ENCODE measurements at regions not wholly inside any gene's neighbourhood (a gene's known extent, or its start where the extent isn't known, plus 50 kb on each side); places are given as distances from the start of the nearest gene placed in this dataset.
"Not testable (repeated sequence)": the region's sequence is repeated elsewhere in the genome, so short reads cannot be mapped to it uniquely, and the experiment has no call there.

DNA sequence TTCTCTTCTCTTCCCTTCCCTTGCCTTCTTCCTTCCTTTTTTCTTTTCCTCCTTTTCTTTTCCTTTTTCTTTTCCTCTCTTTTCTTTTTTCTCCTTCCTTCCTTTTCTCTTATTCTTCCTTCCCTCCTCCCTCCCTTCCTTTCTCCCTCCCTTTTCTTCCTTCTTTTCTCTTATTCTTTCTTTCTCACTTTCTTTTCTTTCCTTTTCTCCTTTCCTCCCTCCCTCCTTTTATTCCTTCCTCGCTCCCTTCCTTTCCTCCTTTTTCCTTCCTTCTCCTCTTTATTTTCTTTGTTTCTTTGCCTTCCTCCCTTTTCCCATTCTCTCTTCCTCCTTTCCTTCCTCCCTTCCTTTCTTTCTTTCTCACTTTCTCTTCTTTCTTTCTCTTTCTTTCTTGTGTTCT, 146.1 kb downstream of the ZNF92 start:
- not testable (repeated sequence) for DNase-seq

DNA sequence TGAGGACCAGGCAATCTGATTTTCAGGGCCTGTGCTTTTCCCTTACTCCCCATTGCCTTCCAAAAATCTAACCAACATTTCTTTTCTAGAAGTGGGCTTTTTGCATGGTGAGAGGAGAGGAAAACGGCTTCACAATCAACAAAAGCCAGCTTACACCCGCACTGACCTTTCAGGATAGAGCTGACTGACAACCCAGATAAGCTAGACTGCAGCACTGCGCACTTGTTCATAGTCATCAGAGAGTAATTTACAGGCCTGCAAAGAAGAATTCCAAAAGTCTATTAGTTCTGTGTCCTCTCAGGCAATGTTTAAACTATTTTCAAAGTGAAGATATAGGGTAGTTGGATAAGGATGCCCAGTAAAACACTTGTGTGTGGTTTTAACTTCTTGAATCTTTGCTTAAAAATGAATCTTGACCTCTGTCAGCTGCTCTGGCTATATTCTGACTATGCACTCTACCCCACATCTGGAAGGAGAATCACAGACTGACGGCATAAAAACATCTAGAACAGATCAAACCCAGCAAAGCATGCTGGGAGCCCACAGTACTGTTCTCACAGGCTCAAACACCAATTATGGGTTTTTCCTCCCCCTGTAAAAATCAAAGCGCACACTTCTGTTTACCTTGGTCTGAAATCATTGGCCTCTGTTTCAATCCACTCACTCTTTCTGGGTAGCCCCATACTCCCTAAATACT, 172.0 kb downstream of the ZNF92 start:
- not testable (repeated sequence) for DNase-seq

DNA sequence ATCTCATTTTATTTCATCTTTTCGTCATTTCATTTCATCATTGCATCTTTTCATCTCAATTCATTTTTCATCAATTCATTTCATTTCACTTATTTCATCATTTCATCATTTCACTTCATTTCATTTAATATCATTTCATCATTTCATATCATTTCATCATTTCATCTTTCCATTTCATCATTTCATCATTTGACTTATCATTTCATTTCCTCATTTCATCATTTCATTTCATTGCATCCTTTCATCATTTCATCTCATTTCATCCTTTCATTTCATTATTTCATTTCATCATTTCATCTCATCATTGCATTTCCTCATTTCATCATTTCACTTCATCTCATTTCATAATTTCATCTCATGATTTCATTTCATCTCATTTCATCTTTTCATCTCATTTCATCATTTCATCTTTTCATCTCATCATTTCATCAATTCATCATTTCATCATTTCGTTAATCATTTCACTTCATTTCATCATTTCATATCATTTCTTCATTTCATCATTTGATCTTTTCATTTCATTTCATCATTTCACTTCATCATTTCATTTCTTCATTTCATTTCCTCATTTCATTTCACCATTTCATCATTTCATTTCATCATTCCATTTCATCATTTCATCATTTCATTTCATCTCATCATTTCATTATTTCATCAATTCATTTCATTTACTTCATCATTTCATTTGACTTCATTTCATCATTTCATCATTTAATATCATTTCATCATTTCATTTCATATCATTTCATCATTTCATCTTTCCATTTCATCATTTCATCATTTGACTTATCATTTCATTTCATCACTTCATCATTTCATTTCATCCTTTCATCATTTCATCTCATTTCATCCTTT, 176.2 kb downstream of the ZNF92 start:
- not testable (repeated sequence) for DNase-seq

DNA sequence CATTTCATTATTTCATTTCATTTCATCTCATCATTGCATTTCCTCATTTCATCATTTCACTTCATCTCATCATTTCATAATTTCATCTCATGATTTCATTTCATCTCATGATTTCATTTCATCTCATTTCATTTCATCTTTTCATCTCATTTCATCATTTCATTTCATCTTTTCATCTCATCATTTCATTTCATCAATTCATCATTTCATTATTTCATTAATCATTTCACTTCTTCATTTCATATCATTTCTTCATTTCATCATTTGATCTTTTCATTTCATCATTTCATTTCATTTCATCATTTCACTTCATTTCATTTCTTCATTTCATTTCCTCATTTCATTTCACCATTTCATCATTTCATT, 176.8 kb downstream of the ZNF92 start:
- DNase-seq, result not testable (repeated sequence)

DNA sequence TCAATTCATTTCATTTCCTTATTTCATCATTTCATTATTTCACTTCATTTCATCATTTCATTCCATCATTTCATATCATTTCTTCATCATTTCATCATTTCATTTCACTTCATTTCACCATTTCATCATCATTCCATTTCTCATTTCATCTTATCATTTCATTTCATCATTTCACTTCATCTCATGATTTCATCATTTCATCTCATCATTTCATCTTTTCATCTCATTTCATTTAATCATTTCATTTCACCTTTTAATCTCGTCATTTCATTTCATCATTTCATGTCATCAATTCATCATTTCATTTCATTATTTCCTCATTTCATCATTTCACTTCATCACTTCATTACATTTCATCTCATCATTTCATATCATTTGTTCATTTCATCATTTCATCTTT, 177.4 kb downstream of the ZNF92 start:
- not testable (repeated sequence) for DNase-seq

DNA sequence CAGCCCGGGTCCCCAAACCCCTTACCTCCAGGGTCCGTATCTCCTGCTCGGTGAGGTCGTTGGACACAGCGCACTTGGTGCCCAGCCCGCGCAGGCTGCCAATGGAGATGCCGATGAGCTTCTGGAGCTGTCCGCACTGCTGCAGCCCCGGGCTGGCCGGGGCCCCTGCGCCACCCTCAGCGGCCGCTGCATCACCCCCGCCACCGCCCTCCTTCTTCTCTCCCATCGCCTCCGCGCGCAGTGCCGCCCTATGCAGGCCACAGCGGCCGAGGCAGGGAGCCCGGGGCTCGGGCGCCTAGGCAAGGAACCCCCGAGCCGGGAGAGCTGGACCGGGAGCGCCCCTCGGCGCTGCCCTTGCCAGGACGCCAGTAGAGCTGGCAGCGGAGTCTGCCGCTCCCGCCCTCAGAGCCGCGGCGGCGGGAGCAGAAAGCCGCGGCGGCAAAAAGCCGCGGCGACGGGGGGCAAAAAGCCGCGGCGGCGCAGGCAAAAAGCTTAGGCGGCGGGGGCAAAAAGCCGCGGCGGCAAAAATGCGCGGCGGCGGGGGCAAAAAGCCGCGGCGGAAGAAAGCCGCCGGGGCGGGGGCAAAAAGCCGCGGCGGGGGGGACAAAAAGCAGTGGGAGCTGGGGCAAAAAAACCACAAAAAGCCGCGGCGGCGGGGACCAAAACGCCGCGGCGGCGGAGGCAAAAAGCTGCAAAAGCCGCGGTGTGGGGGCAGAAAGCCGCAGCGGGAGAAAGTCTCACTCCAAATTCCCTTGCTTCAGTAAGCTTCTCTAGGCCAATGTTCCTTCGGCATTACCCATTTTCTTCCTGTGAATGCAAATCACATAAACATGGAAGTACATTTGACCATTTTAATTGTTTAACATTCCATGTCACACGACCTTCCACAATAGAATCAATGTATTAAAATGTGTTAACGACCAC, 181.2 kb downstream of the ZNF92 start:
- DNase-seq, result not testable (repeated sequence)

DNA sequence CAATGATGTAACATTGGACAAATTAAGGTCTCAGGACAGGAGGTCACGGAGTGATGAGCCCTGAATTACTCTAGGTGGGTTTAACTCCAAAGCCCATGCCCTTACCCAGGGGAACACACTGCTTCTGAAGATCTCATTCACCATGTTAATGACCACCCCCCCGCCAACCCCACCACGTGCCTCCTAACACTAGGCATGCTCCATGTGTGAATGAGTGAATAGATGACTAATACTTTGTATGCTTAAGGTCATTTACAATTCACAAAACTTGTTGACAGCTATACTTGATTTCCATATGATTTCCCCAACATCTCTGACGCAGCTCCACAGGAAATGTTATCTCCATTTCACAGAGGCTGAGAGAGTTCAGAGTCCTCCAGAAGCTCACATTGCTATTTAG, 184.9 kb downstream of the ZNF92 start:
- not testable (repeated sequence) for DNase-seq

DNA sequence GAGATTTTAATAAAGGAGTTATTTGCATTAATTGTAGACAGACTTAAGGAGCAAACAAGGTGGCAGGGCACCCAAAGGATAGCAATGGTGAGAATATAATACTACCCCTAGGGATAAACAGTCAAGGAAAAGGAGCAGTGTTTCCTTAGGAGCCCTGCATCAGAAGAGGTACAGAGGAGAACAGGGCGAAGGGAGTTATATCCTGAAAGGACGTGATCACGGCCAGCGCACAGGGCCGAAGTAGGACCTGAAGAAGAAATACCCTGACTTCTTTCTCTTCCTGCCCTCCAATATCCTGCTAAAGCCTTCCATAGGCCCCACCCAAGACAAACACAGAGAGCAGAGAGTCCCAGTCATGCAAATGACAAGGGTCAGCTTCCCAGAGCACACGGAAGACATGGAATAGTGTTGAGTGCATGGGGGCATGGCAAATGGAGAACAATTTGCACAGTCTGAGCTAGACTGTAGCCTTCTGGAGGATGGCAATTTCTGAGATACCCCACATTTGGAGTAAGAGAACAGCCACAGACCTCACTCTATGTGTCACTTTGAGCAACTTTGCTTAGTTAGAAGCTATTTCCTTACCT, 188.2 kb downstream of the ZNF92 start:
- not testable (repeated sequence) for DNase-seq

DNA sequence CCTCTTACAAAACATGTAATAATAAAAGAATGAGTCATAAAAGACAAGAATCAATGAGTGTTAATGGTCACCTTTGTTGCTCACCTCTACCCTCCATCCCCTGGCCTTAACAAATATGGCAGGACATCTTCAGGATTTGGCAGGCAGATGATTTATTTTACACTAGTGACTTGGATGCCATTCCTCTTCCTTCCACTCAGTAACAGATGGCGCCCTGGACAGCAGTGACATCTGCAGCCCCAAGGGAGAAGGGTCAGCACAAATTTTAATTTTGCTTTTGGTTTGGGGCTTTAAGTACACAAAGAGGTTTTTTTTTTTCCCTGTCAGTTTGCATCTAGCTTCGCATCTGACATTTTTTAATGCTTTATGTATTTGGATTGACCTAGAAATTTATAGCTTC, 188.9 kb downstream of the ZNF92 start:
- DNase-seq, result not testable (repeated sequence)

DNA sequence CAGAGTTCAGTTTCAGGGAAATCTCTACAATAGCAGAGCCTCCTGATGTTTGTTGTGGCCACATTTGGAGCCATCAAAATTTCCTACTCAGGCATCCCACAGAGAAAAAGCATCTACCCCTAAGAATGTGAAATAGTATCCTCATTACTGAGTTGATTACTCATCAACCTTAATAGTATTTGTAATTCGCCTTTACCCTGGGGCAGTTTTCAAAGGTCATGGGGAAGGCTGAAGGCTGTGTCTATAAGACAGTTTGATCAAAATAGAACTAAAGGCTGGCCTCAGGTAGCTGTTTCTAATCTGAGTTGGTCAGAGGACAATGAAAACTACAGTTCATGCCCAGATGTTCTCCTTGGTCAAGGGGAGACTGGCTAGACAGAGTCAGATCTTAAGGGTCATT, 189.7 kb downstream of the ZNF92 start:
- not testable (repeated sequence) for DNase-seq

DNA sequence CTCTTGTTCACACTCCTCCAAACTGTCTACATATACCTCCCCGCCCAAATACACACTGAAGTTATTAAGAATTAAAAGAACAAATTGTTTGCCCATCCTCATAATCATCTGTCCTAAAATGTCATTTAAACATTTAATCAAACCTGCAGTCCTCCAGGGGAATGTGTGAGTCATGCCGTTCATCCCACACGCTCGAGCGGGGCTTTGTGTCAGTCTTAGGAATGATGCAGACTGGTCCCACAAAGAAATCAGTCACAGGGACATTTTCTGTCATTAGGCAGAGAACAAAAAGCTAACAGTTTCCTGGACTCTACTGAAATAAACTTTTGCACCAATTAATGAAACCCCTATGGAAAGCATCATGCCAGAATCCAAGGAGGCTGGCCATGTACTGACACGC, 194.6 kb downstream of the ZNF92 start:
- DNase-seq, result not testable (repeated sequence)

DNA sequence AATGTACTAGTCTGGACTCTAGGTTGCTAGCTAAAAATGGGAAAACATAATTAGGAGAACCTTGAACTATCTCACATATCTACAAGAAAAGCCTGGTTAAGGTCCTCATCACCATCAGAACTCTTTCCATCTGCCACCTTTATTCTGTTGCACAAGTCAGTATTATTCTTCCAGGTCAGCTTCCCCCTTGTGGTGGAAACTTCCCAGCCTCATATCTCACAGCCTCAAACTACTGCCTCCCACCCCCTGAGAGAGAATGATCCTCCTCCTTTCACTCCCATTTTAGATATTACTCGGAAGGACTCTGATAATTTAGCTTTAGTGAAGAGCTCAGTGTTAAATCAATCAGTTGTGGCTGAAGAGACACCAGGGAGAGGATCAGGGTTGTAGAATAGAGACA, 197.3 kb downstream of the ZNF92 start:
- not testable (repeated sequence) for DNase-seq

DNA sequence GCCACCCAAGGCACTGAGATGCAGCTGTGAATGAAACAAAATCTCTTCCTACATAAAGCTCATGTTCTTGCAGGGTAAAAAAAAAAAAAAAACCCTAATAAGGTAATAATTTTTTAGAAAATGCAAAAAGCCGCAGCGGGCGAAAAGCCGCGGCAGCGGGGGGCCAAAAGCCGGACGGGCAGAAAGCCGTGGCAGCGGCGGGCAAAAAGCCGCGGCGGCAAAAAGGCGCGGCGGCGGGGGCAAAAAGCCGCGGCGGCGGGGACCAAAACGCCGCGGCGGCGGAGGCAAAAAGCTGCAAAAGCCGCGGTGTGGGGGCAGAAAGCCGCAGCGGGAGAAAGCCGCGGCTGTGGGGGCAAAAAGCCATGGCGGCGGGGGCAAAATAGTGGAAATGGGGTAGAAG, 198.9 kb downstream of the ZNF92 start:
- DNase-seq, result not testable (repeated sequence)

DNA sequence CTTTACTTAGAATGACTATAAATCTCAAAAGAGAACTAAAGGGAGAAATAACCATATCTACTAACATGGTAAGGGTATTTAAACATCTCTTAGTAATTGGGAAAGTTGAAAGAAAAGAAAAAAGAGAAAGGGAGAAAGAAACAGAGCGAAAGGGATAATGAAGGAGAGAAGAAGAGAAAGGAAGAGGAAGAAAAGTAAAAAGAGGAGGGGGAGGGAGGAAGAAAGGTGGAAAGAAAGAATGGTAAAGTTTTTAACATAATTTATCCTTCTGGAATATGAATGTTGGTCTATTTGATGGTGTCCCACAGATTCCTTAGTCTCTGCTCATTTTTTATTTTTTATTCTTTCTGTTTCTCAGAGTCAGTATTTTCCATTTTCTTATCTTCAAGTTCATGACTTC, 202.7 kb downstream of the ZNF92 start:
- not testable (repeated sequence) for DNase-seq

DNA sequence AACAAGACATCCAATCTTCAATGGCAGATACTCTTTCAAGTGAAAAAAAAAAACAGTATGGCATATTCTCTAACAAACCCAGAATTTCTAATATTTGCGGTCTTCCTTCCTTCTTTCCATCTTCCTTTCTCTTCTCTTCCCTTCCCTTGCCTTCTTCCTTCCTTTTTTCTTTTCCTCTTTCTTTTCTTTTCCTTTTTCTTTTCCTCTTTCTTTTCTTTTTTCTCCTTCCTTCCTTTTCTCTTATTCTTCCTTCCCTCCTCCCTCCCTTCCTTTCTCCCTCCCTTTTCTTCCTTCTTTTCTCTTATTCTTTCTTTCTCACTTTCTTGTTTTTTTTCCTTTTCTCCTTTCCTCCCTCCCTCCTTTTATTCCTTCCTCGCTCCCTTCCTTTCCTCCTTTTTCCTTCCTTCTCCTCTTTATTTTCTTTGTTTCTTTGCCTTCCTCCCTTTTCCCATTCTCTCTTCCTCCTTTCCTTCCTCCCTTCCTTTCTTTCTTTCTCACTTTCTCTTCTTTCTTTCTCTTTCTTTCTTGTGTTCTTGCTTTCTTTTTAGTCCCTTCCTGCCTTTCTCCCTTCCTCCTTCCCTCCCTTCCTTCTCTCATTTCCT, 209.0 kb downstream of the ZNF92 start:
- not testable (repeated sequence) for DNase-seq

DNA sequence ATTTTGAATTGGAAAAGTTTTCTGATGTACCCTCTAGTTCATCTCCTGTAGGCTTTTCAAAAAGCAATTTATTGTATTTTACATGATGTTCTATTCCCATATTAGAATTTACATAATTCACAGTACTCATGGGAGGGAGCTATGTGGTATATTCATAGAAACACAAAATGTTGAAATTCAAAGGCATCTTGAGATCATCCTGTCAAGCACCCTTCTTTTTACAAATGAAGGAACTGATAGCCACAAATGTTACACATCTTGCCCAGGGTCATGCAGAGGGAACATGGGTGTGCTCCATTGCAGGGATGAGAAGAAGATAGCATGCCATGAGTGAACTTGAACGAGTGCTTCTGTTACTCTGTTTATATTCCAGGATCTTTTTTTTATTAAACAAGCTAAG, 228.8 kb downstream of the ZNF92 start:
- not testable (repeated sequence) for DNase-seq

DNA sequence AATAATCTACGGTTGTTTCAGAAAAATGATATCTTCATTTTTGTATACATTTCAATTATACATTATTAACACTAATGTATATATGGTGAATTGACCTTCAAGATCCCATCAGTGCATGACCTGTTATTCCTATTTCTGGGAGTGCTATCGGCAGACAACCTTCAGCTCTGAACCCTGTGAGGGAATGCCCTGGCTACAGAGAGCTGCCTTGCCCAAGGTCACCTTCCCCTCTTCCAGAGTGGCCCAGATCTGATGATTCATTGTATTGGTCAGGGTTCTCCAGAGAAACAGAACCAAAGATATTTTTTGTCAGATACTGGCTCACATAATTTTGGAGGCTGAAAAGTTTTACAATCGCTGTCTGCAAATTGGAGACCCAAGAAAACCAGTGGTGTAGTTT, 235.5 kb downstream of the ZNF92 start:
- no peak for DNase-seq

DNA sequence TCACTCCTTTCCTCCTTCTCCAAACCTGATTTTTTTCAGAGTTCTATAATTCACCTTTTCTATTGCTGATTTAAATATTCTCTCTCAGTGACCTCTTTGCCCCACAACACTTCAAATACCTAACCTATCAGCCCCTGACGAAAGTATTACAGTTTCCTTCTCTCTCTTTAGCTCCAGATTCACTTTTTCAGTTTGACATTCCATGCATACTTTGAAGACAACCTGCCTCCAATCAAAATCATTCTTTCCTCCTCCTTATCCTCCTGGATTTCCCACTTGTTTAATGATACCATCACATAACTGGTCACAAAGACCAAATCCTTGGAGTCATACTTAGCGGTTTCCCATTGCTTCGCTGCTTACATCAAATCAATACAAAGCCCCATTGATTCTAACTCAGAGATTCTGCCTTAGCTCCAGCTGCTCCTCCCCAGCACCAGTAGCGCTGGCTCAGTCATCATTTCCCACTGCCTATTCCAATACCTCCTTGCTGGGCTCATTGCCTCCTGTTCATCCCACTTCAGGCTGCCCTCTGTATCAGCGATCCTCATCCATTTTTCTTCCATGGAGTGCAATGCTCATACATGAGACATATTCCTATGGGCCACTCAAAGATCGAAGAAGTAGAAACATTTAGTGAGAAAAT, 240.1 kb downstream of the ZNF92 start:
- DNase-seq, result not testable (repeated sequence)

DNA sequence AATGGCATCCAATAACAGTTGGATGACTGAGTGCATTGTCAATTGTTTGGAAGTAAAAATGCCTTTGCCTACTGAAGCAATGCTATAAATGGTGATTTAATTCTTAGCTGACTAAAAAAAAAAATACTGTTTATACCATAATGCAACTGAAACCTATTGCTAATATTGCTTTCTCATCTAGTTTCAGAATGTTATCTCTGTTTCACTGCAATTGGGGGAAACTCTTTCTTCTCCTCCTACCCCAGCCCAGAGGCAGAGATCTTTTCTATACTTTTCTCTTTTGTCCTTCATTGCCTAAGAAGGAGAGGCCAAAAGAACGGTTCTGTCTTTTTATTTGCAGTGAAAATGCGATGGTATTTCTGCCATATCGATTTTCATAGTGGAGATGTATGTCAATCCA, 242.5 kb downstream of the ZNF92 start:
- not testable (repeated sequence) for DNase-seq

DNA sequence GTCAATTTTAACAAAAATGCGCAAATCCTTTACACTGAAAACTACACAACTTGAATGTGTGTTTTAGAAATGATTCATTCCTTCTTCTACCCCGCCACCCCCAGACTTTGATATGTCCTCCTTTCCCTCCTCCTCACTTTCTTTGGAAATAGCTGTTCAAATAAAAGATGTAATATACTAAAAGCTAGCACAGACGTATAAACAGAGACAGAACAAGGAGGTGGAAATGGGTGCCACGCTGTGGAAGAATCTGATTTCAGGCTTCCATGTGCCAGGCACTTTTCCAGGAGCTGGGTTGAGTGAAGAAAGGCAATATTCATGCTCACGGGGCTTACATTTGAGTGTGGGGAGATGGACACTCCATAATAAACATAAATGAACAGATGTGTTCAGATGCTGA, 246.6 kb downstream of the ZNF92 start:
- not testable (repeated sequence) for DNase-seq

DNA sequence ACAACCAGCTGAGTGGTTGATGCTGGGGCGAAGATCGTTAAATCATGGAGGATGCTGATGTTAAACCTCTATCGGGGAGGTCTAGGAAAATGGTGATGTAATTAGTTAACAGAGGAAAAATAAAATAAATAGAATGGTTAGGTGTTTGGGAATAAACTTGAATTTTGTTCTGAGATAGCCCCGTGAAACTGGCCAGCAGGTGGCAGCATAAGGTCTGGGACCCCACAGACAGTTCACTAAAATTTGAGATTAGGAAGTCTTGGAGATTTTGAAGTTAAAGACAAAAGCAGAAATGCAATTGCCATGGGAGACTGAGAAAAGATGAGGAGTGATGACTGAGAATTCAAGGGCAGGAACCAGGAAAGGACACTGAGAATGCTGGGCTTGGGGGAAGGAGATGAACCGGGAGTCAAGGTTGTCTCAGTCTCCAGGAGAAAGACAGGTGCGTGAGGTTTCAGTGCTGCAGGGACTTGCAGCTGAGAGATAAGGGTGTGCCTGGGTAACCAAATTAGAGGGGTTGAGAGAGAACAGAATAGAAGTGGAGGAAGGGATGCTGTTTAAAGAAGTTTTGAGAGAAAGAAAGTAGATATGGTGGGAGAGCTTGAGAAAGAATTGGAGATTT, 248.0 kb downstream of the ZNF92 start:
- DNase-seq, result not testable (repeated sequence)
